Psoas muscle (tissue), 7 donors: ENCODE measurements at regions not wholly inside any gene's neighbourhood (a gene's known extent, or its start where the extent isn't known, plus 50 kb on each side); places are given as distances from the start of the nearest gene placed in this dataset.
"Not testable (repeated sequence)": the region's sequence is repeated elsewhere in the genome, so short reads cannot be mapped to it uniquely, and the experiment has no call there.

Source experiments
- ATAC-seq, 4 donors: fragments of 200-7000 bp; cut with Tn5 transposase; one replicate each; pipeline ENCODE4 v1.9.1; 2020; ENCODE audit warnings: moderate library complexity in 3 of 4, mild to moderate bottlenecking in 2 of 4
- DNase-seq, 2 donors: peaks; one replicate each; pipeline ENCODE4 v3.0.0-alpha.2; 2020
- H3K27ac ChIP-seq: fragments of 200-600 bp; one replicate; pipeline ENCODE4 v1.8.0; 2022
- H3K27me3 ChIP-seq, 3 donors: fragments of 200-600 bp in 1 of 3; one replicate each; pipeline versions ENCODE4 v1.6.1 to v1.8.0; 2013 to 2022; ENCODE audit warnings: low read length in 2 of 3, mild to moderate bottlenecking in 2 of 3, moderate library complexity in 1 of 3; ENCODE audit not compliant: insufficient read depth in 3 of 3
- H3K36me3 ChIP-seq, 2 donors: fragments of 200-600 bp in 1 of 2; one replicate each; pipeline versions ENCODE4 v1.6.1 to v1.8.0; 2013 to 2022; ENCODE audit warnings: low read depth in 1 of 2, mild to moderate bottlenecking in 1 of 2, moderate library complexity in 1 of 2; ENCODE audit not compliant: insufficient read depth in 1 of 2
- H3K4me1 ChIP-seq: fragments of 200-600 bp; one replicate; pipeline ENCODE4 v1.8.0; 2022
- H3K4me3 ChIP-seq: fragments of 200-600 bp; one replicate; pipeline ENCODE4 v1.8.0; 2022; ENCODE audit warnings: mild to moderate bottlenecking
- H3K9me3 ChIP-seq: fragments of 200-600 bp; one replicate; pipeline ENCODE4 v1.8.0; 2022
- WGBS, 3 donors: extraction: QIAGEN DNeasy Blood & Tissue Kit; methylation state at CpG; one replicate each; pipeline versions ENCODE4 v1.1.6 to v1.1.7; 2013; 5-methylcytosine and 5-hydroxymethylcytosine counted together
- intact Hi-C, 2 donors: fragments of 100-400 bp; cut with DNase I; formaldehyde crosslinking; loops; one replicate each; pipeline versions ENCODE4 v1.11.0 to v1.14.2; 2022
- TF ChIP-seq, protein P1 (sequence below): fragments of 200-600 bp; IDR thresholded peaks from one replicate; pipeline ENCODE4 v1.8.0; 2022; ENCODE audit warnings: antibody characterized with exemption
- donor health status: healthy with polysubstance abuse.
- donor health status: DM: no; HTN: no; CAD: no; lungs with moderate emphysema.
- donor health status: Bipolar disorder and iron deficiency.
- donor health status: healthy.
- donor health status: DM: yes; HTN: yes; CAD: no.
- donor health status: DM: no; HTN: no; CAD: no.
- donor health status: DM: yes; HTN: yes; CAD: no.

DNA sequence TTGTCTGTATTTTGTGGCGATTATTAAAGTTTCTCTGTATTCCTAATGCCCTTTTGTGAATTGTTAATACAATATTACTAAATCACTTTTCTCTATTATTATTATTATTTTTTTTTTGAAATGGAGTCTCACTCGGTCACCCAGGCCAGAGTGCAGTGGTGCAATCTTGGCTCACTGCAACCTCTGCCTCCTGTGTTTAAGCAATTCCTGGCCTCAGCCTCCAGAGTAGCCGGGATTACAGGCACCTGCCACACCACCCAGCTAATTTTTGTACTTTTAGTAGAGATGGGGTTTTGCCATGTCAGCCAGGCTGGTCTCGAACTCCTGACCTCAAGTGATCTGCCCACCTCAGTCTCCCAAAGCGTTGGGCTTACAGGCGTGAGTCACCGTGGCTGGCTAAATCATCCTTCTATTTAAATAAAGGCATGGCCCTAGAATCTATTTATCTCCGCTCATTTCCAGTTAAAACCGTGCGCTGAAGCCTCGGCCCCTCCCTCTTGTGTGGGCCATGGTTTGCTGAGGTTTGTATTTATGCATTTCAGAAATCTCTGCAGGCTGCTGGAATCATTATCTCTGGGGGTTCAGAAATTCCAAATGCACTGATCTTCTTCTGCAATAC is 1136.4 kb upstream of the TMEM132C start:
- DNase-seq (no peak), ATAC-seq (no peak)
- 71 to 76% (median 72%) methylated on average over 11 of the region's 11 CpGs for WGBS, 3 donors
- no peaks in the 10 kb centered on the region for H3K27me3 ChIP-seq
- H3K4me3 ChIP-seq, result no peak overlapping the region
- intact Hi-C loops, result no loop called here
- H3K9me3 ChIP-seq, result peaks cover 4% of the 10 kb centered on the region
- no peaks in the 10 kb centered on the region for H3K36me3 ChIP-seq
- TF ChIP-seq, protein P1, sequence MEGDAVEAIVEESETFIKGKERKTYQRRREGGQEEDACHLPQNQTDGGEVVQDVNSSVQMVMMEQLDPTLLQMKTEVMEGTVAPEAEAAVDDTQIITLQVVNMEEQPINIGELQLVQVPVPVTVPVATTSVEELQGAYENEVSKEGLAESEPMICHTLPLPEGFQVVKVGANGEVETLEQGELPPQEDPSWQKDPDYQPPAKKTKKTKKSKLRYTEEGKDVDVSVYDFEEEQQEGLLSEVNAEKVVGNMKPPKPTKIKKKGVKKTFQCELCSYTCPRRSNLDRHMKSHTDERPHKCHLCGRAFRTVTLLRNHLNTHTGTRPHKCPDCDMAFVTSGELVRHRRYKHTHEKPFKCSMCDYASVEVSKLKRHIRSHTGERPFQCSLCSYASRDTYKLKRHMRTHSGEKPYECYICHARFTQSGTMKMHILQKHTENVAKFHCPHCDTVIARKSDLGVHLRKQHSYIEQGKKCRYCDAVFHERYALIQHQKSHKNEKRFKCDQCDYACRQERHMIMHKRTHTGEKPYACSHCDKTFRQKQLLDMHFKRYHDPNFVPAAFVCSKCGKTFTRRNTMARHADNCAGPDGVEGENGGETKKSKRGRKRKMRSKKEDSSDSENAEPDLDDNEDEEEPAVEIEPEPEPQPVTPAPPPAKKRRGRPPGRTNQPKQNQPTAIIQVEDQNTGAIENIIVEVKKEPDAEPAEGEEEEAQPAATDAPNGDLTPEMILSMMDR, result no peak
- no peaks in the 10 kb centered on the region for H3K4me1 ChIP-seq
- no peak overlapping the region for H3K27ac ChIP-seq

DNA sequence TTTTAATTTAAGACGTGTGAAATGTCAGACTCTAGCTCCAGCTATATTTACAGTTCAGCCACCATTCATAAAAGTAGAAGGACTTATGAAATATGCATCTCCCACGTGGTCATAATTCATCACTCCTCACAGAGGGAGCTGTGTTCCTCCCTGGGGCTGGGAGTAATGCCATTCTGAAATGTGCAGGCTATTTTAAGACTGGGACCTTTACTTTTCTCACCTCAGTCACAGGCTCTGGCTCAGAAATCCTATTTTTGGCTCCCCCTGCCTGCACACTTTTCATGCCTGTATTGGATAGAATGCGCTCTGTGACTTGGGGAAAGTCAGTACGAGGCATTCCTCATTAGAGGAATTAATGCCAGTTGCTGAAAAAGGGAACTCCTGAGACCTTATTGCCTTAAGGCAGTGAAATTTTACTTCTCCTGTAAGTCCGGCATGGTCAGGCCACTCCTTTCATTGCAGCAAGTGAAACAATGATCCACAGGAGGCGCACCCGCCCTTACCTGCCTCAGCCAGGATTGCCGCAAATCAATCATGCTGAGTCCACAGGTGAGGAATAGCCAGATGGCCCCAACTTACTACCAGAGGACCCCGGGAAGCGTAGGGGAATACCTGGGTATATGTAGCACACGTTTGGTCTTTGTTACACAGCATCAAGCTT is 1133.2 kb upstream of the TMEM132C start:
- TF ChIP-seq, protein P1, result no peak
- ATAC-seq (peak in 2 of 4 donors; percentile 57 to 58), DNase-seq (no peak)
- Histone ChIP-seq H3K27ac (no peak overlapping the region), H3K27me3 (no peaks in the 10 kb centered on the region), H3K36me3 (no peaks in the 10 kb centered on the region), H3K9me3 (peaks cover 4% of the 10 kb centered on the region), H3K4me3 (no peak overlapping the region), H3K4me1 (no peaks in the 10 kb centered on the region)
- intact Hi-C loops, result no loop called here
- WGBS, 3 donors, result 60 to 64% (median 61%) methylated on average over 11 of the region's 11 CpGs

DNA sequence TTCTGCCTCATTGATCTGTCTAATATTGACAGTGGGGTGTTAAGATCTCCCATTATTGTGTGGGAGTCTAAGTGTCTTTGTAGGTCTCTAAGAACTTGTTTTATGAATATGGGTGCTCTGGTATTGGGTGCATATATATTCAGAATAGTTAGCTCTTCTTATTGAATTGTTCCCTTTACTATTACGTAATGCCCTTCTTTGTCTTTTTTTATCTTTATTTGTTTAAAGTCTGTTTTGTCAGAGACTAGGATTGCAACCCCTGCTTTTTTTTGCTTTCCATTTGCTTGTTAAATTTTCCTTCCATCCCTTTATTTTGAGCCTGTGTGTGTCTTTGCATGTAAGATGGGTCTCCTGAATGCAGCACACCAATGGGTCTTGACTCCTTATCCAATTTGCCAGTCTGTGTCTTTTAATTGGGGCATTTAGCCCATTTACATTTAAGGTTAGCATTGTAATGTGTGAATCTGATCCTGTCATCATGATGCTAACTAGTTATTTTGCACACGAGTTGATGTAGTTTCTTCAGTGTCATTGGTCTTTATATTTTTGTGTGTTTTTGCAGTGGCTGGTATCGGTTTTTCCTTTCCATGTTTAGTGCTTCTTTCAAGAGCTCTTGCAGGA is 1126.0 kb upstream of the TMEM132C start:
- H3K4me3 ChIP-seq, DNase-seq, ATAC-seq, H3K36me3 ChIP-seq, intact Hi-C loops, H3K27ac ChIP-seq, H3K27me3 ChIP-seq, H3K4me1 ChIP-seq: not testable (repeated sequence)
- 85 to 93% (median 89%) methylated on average over 3 of the region's 3 CpGs for WGBS, 3 donors
- peaks cover 13% of the 10 kb centered on the region for H3K9me3 ChIP-seq

DNA sequence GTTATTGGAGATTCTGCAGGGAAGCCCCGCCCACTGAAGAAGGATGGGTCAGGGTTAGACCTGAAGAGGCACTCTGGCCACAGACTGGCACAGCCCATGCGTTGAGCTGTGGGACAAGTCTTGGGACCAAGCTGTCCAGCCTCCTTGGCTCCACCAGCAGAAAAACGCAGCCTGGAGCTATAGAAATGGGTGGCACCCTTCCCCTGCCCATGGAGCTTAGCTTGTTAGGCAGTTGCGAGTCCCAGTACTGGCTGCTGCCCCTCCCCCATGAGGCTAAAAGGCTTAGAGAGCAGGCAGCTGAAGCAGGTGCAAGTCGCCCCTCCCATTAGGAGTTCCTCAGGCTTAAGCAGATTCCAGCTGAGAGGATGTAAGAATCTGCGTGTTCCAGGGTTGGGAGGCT is 1124.0 kb upstream of the TMEM132C start:
- TF ChIP-seq, protein P1, result no peak
- Histone ChIP-seq H3K4me3 (no peak overlapping the region), H3K9me3 (peaks cover 13% of the 10 kb centered on the region), H3K27me3 (peaks cover 0 to 13% (median 5%) of the 10 kb centered on the region in 3 donors), H3K4me1 (no peaks in the 10 kb centered on the region), H3K27ac (no peak overlapping the region), H3K36me3 (no peaks in the 10 kb centered on the region)
- DNase-seq (no peak), ATAC-seq (no peak)
- WGBS, 3 donors, result 55 to 66% (median 63%) methylated on average over 6 of the region's 6 CpGs
- intact Hi-C loops, result no loop called here

DNA sequence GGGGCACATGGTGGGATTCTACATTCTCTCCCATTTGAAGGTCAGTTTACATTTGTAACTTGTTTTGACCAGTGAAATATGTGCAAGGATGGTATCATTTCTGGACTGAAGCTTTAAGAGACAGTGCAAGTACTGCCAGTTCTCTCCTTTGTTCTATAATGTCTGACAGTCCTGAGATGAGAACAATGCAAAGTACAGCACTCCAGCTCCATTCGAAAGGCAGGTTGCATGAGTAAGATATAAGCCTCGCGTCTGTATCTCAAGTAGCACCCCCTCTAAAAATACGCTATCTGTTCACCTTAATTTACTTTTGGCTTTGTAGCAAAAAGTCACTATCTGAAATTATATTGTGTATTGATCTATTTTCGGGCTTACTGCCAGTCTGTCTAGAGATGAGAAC is 1122.2 kb upstream of the TMEM132C start:
- intact Hi-C loops, result no loop called here
- no peaks in the 10 kb centered on the region for H3K4me1 ChIP-seq

More for the DNA sequence above, 1122.2 kb upstream of the TMEM132C start:
- Histone ChIP-seq H3K27ac (no peak overlapping the region), H3K9me3 (peaks cover 10% of the 10 kb centered on the region), H3K27me3 (peaks cover 0 to 13% (median 5%) of the 10 kb centered on the region in 3 donors), H3K36me3 (no peaks in the 10 kb centered on the region), H3K4me3 (no peak overlapping the region)
- DNase-seq (no peak), ATAC-seq (no peak)
- 95 to 97% (median 97%) methylated on average over 5 of the region's 5 CpGs for WGBS, 3 donors
- TF ChIP-seq, protein P1, result no peak
